A549 (cell line): ENCODE measurements at regions not wholly inside any gene's neighbourhood (a gene's known extent, or its start where the extent isn't known, plus 50 kb on each side); places are given as distances from the start of the nearest gene placed in this dataset.

Experiments
- ATAC-seq, 2 experiments: fragments of 200-7000 bp in 1 of 2; fragments of >200 bp in 1 of 2; cut with Nextera tagmentation in 1 of 2; cut with Tn5 transposase in 1 of 2; 3 replicates each; pipeline versions ENCODE4 v1.8.0 to v1.9.1; 2018 to 2020; ENCODE audit warnings: mild to moderate bottlenecking in 1 of 2, moderate library complexity in 1 of 2
- CTCF ChIA-PET: fragments of 300-600 bp; sonication (Branson Sonifier 250); formaldehyde crosslinking; extraction: SDS; loops from one replicate; lab custom pipeline; 2021; ENCODE audit warnings: antibody characterized with exemption, inconsistent platforms; lab: Yijun Ruan, JAX
- POLR2A ChIA-PET: fragments of 350-600 bp; formaldehyde crosslinking; extraction: SDS; loops from one replicate; lab custom pipeline; 2021; ENCODE audit warnings: antibody characterized with exemption, inconsistent platforms; lab: Yijun Ruan, JAX
- DNase-seq, 2 experiments: peaks; one replicate each; pipeline versions ENCODE4 v3.0.0 to v3.0.0-alpha.2; 2011 to 2016; ENCODE audit warnings: low read depth in 1 of 2, low spot score in 1 of 2
- FAIRE-seq: peaks from 2 replicates; lab custom pipeline; 2011; peaks lifted over from hg19 to GRCh38; lab: Jason Lieb, UNC
- H3K27ac ChIP-seq, 2 experiments: fragments of >200 bp; sonication (Bioruptor Twin); formaldehyde crosslinking; 3 replicates each; pipeline ENCODE4 v1.5.1; 2016 to 2017
- H3K4me1 ChIP-seq: fragments of >200 bp; sonication (Bioruptor Twin); formaldehyde crosslinking; 3 replicates; pipeline ENCODE4 v1.6.1; 2016
- H3K4me2 ChIP-seq: fragments of >200 bp; sonication (Bioruptor Twin); formaldehyde crosslinking; 3 replicates; pipeline ENCODE4 v1.6.1; 2016
- H3K4me3 ChIP-seq: fragments of >200 bp; sonication (Bioruptor Twin); formaldehyde crosslinking; 3 replicates; pipeline ENCODE4 v1.5.1; 2016
- H3K9me3 ChIP-seq: fragments of >200 bp; sonication (Bioruptor Twin); formaldehyde crosslinking; 3 replicates; pipeline ENCODE4 v1.6.1; 2016
- BHLHE40 ChIP-seq: IDR thresholded peaks from 2 replicates; pipeline ENCODE4 v1.6.1; 2012; ENCODE audit warnings: low read depth, low read length, inconsistent platforms
- EP300 ChIP-seq, 2 experiments: fragments of >200 bp; sonication (Bioruptor Twin); formaldehyde crosslinking; IDR thresholded peaks; 2 replicates in 1 of 2; 3 replicates in 1 of 2; pipeline ENCODE4 v1.6.1; 2016 to 2017
- GATA3 ChIP-seq: IDR thresholded peaks from 2 replicates; pipeline ENCODE4 v1.6.1; 2012; ENCODE audit warnings: borderline replicate concordance
- HEYL ChIP-seq: fragments of 250-450 bp; sonication (Bioruptor Pico); IDR thresholded peaks from 2 replicates; pipeline ENCODE4 v1.8.0; 2021; ENCODE audit warnings: mild to moderate bottlenecking, moderate library complexity
- HOXA7 ChIP-seq: fragments of 250-450 bp; sonication (Bioruptor Pico); IDR thresholded peaks from 2 replicates; pipeline ENCODE4 v1.5.0; 2020; ENCODE audit warnings: mild to moderate bottlenecking, moderate library complexity
- JUN ChIP-seq, 2 experiments: fragments of >200 bp; sonication (Bioruptor Twin); formaldehyde crosslinking; IDR thresholded peaks; 2 replicates in 1 of 2; 3 replicates in 1 of 2; pipeline ENCODE4 v1.6.1; 2016 to 2017
- JUNB ChIP-seq: fragments of >200 bp; sonication (Bioruptor Twin); formaldehyde crosslinking; IDR thresholded peaks from 2 replicates; pipeline ENCODE4 v1.6.1; 2016
- KDM1A ChIP-seq: fragments of 200-600 bp; sonication (generic); IDR thresholded peaks from 2 replicates; pipeline ENCODE4 v1.6.1; 2016; ENCODE audit warnings: low read depth, mild to moderate bottlenecking
- NPAS2 ChIP-seq: fragments of 250-450 bp; sonication (Bioruptor Pico); IDR thresholded peaks from 2 replicates; pipeline ENCODE4 v1.8.0; 2022; ENCODE audit warnings: mild to moderate bottlenecking, moderate library complexity, borderline replicate concordance
- PHF8 ChIP-seq: fragments of 200-600 bp; sonication (generic); IDR thresholded peaks from 2 replicates; pipeline ENCODE4 v1.6.1; 2016; ENCODE audit warnings: low read depth, mild to moderate bottlenecking, antibody characterized with exemption, moderate library complexity, borderline replicate concordance
- POLR2A ChIP-seq: IDR thresholded peaks from 2 replicates; pipeline ENCODE4 v1.6.1; 2012; ENCODE audit warnings: mild to moderate bottlenecking, low read length
- POLR2AphosphoS2 ChIP-seq: conservative IDR thresholded peaks from 2 replicates; pipeline ENCODE4 v1.6.1; 2012; ENCODE audit warnings: low read length, improper control_type of control experiment, inconsistent platforms
- RAD21 ChIP-seq, 2 experiments: fragments of >200 bp in 1 of 2; sonication (Bioruptor Twin) in 1 of 2; formaldehyde crosslinking in 1 of 2; IDR thresholded peaks in 1 of 2; conservative IDR thresholded peaks in 1 of 2; 2 replicates in 1 of 2; 3 replicates in 1 of 2; pipeline ENCODE4 v1.6.1; 2012 to 2018; ENCODE audit warnings: inconsistent platforms in 1 of 2
- RARB ChIP-seq: fragments of 250-450 bp; sonication (Bioruptor Pico); IDR thresholded peaks from 2 replicates; pipeline ENCODE4 v1.8.0; 2021; ENCODE audit warnings: mild to moderate bottlenecking, moderate library complexity
- RNF2 ChIP-seq: fragments of 200-600 bp; sonication (generic); IDR thresholded peaks from 2 replicates; pipeline ENCODE4 v1.6.1; 2016; ENCODE audit warnings: low read depth, mild to moderate bottlenecking, antibody characterized with exemption, moderate library complexity, borderline replicate concordance
- ZC3H11A ChIP-seq: fragments of 450-650 bp; IDR thresholded peaks from 2 replicates; pipeline ENCODE4 v1.6.1; 2014; ENCODE audit warnings: antibody characterized with exemption, mild to moderate bottlenecking
- ZFP36 ChIP-seq: fragments of 450-650 bp; IDR thresholded peaks from 2 replicates; pipeline ENCODE4 v1.6.1; 2014; ENCODE audit warnings: borderline replicate concordance; ENCODE audit not compliant: partially characterized antibody
- ZNF302 ChIP-seq: fragments of 250-450 bp; sonication (Bioruptor Pico); IDR thresholded peaks from 2 replicates; pipeline ENCODE4 v1.9.0; 2021; ENCODE audit warnings: inconsistent platforms, mild to moderate bottlenecking, moderate library complexity
- WGBS: methylation state at CpG from one replicate; pipeline ENCODE4 v1.1.6; 2017; ENCODE audit errors: missing lambda C conversion rate; 5-methylcytosine and 5-hydroxymethylcytosine counted together
- TF ChIP-seq, protein P1 (sequence below): fragments of 250-450 bp; sonication (Bioruptor Pico); IDR thresholded peaks from 2 replicates; pipeline ENCODE4 v1.5.0; 2021; ENCODE audit warnings: mild to moderate bottlenecking, moderate library complexity, borderline replicate concordance
- TF ChIP-seq, protein P2 (sequence below): fragments of >200 bp; sonication (Bioruptor Twin); formaldehyde crosslinking; IDR thresholded peaks from 3 replicates; pipeline ENCODE4 v1.5.1; 2016
- TF ChIP-seq, protein P3 (sequence below): fragments of >200 bp; sonication (Bioruptor Twin); formaldehyde crosslinking; IDR thresholded peaks from 2 replicates; pipeline ENCODE4 v1.6.1; 2016
- TF ChIP-seq, protein P4 (sequence below): fragments of 200-600 bp; sonication (generic); IDR thresholded peaks from 2 replicates; pipeline ENCODE4 v1.6.1; 2016; ENCODE audit warnings: antibody characterized with exemption, mild to moderate bottlenecking, moderate library complexity

DNA sequence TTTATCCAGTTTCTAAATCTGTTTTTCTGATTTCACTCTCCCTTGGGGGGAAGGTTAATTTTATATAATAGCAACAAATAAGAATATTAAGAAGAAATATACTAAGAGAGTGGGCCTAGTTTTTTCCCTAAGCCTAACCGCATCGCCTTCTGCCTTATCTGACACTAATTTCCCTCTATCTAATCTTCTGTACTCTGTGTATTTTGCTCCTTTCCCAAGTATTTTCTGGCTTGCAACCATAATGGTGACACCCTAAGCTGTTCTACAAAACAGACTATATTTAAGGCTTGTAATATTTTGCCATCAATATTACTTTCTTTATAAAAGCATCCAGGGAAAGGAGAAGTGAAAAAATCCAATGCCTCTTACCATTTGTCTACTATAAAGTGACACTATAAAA lies 1168.8 kb downstream of the GALC start:
- no peaks in the 10 kb centered on the region for H3K9me3 ChIP-seq
- H3K4me3 ChIP-seq, result no peak overlapping the region
- ChIA-PET POLR2A (no interaction called here), CTCF (no interaction called here)
- TF ChIP-seq ZFP36 (no peak), BHLHE40 (no peak), HEYL (CRISPR knock-in tag) (no peak)
- FAIRE-seq (no peak), DNase-seq (no peak), ATAC-seq (no peak)
- no peaks in the 10 kb centered on the region for H3K4me1 ChIP-seq
- no peak overlapping the region for H3K27ac ChIP-seq
- WGBS, result 35% methylated on average over 2 of the region's 2 CpGs
- H3K4me2 ChIP-seq, result no peak overlapping the region

DNA sequence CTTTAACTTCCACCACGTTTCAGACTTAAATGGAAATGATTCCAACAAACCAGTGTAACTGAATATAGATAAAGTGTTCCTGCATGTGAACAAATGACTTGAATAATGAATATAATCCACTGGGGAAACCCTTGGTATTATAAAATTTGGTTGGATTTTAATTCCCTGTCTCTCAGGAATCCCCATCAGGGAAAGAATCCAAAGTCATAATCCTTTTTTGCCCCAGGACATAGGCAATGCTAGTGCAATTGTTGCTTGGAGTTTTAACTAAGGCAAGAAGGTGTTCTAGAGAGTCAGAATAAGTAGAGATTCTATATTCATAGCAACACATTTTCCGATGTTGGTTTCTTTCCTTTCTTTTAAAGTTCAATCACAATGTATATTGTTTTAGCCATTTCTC lies 1169.4 kb downstream of the GALC start:
- Histone ChIP-seq H3K4me2 (no peak overlapping the region), H3K9me3 (no peaks in the 10 kb centered on the region), H3K4me3 (no peak overlapping the region), H3K4me1 (no peaks in the 10 kb centered on the region), H3K27ac (no peak overlapping the region)
- no peak for FAIRE-seq
- POLR2A ChIA-PET, result no interaction called here
- CTCF ChIA-PET, result no interaction called here
- TF ChIP-seq, protein P1, sequence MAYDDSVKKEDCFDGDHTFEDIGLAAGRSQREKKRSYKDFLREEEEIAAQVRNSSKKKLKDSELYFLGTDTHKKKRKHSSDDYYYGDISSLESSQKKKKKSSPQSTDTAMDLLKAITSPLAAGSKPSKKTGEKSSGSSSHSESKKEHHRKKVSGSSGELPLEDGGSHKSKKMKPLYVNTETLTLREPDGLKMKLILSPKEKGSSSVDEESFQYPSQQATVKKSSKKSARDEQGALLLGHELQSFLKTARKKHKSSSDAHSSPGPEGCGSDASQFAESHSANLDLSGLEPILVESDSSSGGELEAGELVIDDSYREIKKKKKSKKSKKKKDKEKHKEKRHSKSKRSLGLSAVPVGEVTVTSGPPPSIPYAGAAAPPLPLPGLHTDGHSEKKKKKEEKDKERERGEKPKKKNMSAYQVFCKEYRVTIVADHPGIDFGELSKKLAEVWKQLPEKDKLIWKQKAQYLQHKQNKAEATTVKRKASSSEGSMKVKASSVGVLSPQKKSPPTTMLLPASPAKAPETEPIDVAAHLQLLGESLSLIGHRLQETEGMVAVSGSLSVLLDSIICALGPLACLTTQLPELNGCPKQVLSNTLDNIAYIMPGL (CRISPR knock-in tag), result no peak
- TF ChIP-seq HOXA7 (CRISPR knock-in tag) (no peak), POLR2A (no peak), BHLHE40 (no peak), KDM1A (no peak)
- TF ChIP-seq, protein P2, sequence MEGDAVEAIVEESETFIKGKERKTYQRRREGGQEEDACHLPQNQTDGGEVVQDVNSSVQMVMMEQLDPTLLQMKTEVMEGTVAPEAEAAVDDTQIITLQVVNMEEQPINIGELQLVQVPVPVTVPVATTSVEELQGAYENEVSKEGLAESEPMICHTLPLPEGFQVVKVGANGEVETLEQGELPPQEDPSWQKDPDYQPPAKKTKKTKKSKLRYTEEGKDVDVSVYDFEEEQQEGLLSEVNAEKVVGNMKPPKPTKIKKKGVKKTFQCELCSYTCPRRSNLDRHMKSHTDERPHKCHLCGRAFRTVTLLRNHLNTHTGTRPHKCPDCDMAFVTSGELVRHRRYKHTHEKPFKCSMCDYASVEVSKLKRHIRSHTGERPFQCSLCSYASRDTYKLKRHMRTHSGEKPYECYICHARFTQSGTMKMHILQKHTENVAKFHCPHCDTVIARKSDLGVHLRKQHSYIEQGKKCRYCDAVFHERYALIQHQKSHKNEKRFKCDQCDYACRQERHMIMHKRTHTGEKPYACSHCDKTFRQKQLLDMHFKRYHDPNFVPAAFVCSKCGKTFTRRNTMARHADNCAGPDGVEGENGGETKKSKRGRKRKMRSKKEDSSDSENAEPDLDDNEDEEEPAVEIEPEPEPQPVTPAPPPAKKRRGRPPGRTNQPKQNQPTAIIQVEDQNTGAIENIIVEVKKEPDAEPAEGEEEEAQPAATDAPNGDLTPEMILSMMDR, result no peak
- TF ChIP-seq, protein P3, sequence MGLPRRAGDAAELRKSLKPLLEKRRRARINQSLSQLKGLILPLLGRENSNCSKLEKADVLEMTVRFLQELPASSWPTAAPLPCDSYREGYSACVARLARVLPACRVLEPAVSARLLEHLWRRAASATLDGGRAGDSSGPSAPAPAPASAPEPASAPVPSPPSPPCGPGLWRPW, result no peak
- 18% methylated on average over 2 of the region's 2 CpGs for WGBS
- no peak for DNase-seq
- no peak for ATAC-seq

DNA sequence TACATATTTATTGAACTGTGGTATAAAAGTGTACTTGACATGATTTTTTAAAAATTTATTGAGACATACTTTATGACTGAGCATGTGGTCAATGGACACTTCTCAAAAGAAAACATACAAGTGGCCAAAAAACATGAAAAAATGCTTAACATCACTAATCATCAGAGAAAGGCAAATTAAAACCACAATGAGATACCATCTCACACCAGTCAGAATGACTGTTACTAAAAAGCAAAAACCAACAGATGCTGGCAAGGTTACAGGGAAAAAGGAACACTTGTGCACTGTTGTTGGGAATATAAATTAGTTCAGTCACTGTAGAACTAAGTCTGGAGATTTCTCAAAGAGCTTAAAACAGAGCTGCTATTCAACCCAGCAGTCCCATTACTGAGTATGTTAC lies 1177.6 kb downstream of the GALC start:
- no peak for TF ChIP-seq PHF8
- no peak for TF ChIP-seq JUNB
- TF ChIP-seq RNF2, result no peak
- TF ChIP-seq ZFP36, result no peak
- TF ChIP-seq GATA3, result no peak
- no peak for TF ChIP-seq BHLHE40
- H3K4me3 ChIP-seq, result no peak overlapping the region
- no peak overlapping the region for H3K4me2 ChIP-seq
- ChIA-PET POLR2A (no interaction called here), CTCF (interaction anchor here (0.7 kb wide), 1 partner anchor 148 kb away, joined by 3 read pairs; no protein-coding TSS in a partner anchor)
- ATAC-seq (no peak), FAIRE-seq (no peak), DNase-seq (no peak)
- H3K27ac ChIP-seq, result no peak overlapping the region
- H3K4me1 ChIP-seq, result no peaks in the 10 kb centered on the region
- H3K9me3 ChIP-seq, result no peaks in the 10 kb centered on the region

DNA sequence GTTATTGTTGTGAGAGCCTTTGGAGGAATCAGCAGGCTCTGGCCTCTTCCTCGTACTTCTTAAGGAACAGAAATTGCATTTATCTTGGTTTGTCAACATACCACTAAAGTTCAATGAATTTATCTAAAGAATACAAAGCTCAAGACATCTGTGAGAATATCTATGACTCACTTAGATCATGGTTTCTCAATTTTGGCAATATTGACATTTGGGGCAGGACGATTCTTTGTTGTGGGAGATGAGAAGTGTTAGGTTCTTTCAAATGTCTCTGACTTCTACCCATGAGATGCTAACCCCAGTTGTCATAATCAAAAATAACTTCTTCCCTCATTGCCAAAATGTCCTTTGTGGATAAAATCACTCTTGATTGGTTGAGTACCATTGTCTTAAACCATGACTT lies 1190.3 kb downstream of the GALC start:
- ATAC-seq, result no peak
- no peak for FAIRE-seq
- ChIA-PET POLR2A (no interaction called here), CTCF (no interaction called here)
- no peak overlapping the region for H3K4me2 ChIP-seq
- 2% methylated on average over 2 of the region's 2 CpGs for WGBS
- DNase-seq, result no peak
- no peaks in the 10 kb centered on the region for H3K4me1 ChIP-seq
- H3K4me3 ChIP-seq, result no peak overlapping the region
- H3K27ac ChIP-seq, result no peak overlapping the region
- no peaks in the 10 kb centered on the region for H3K9me3 ChIP-seq
- no peak for TF ChIP-seq POLR2AphosphoS2
- TF ChIP-seq RAD21 (conservative IDR thresholded peaks at IDR 0.05 in 1 of 2, IDR thresholded peaks at IDR 0.05 in 1 of 2), result no peak
- no peak for TF ChIP-seq ZNF302 (CRISPR knock-in tag)
- no peak for TF ChIP-seq EP300 (IDR thresholded peaks at IDR 0.05)
- TF ChIP-seq, protein P2, result no peak
- TF ChIP-seq JUN (IDR thresholded peaks at IDR 0.05), result no peak
- TF ChIP-seq RARB (CRISPR knock-in tag), result no peak
- TF ChIP-seq NPAS2 (CRISPR knock-in tag), result no peak
- TF ChIP-seq KDM1A, result no peak
- TF ChIP-seq, protein P4, sequence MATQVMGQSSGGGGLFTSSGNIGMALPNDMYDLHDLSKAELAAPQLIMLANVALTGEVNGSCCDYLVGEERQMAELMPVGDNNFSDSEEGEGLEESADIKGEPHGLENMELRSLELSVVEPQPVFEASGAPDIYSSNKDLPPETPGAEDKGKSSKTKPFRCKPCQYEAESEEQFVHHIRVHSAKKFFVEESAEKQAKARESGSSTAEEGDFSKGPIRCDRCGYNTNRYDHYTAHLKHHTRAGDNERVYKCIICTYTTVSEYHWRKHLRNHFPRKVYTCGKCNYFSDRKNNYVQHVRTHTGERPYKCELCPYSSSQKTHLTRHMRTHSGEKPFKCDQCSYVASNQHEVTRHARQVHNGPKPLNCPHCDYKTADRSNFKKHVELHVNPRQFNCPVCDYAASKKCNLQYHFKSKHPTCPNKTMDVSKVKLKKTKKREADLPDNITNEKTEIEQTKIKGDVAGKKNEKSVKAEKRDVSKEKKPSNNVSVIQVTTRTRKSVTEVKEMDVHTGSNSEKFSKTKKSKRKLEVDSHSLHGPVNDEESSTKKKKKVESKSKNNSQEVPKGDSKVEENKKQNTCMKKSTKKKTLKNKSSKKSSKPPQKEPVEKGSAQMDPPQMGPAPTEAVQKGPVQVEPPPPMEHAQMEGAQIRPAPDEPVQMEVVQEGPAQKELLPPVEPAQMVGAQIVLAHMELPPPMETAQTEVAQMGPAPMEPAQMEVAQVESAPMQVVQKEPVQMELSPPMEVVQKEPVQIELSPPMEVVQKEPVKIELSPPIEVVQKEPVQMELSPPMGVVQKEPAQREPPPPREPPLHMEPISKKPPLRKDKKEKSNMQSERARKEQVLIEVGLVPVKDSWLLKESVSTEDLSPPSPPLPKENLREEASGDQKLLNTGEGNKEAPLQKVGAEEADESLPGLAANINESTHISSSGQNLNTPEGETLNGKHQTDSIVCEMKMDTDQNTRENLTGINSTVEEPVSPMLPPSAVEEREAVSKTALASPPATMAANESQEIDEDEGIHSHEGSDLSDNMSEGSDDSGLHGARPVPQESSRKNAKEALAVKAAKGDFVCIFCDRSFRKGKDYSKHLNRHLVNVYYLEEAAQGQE, result no peak
- TF ChIP-seq ZC3H11A, result no peak
